GM21515 (cell line): ENCODE measurements at regions not wholly inside any gene's neighbourhood (a gene's known extent, or its start where the extent isn't known, plus 50 kb on each side); places are given as distances from the start of the nearest gene placed in this dataset.
"Not testable (repeated sequence)": the region's sequence is repeated elsewhere in the genome, so short reads cannot be mapped to it uniquely, and the experiment has no call there.

Experiments
- ATAC-seq: cut with Tn5 transposase; IDR thresholded peaks from one replicate; pipeline ENCODE4 v1.9.1; 2021; ENCODE audit not compliant: unreplicated experiment

- no peak for ATAC-seq
Measured at GRCh38 chr4:156553659-156554058, 417.9 kb downstream of the PDGFC start.

DNA sequence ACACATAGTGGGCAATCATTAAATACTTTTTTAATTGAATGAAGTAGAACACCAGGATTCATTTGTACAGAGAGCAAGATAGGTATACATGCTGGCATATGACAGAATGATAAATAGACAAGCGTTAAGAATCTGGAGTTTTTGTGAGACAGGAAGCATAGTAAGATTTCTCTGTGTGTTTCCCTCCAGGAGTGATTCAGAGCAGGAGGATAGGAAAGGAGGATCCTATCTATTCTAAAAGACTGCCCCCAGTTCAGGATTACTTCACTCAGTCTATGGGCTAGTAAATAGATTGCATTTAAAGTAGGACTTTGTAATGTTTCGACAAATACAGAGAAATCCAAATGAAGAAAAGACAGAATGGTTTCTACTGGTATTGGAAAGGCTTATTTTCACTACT lies 423.7 kb downstream of the PDGFC start:
- ATAC-seq = no peak

- no peak for ATAC-seq
Measured at GRCh38 chr4:156547439-156547838, 424.2 kb downstream of the PDGFC start.

- no peak for ATAC-seq
Measured at GRCh38 chr4:156545003-156545785, 426.4 kb downstream of the PDGFC start.

DNA sequence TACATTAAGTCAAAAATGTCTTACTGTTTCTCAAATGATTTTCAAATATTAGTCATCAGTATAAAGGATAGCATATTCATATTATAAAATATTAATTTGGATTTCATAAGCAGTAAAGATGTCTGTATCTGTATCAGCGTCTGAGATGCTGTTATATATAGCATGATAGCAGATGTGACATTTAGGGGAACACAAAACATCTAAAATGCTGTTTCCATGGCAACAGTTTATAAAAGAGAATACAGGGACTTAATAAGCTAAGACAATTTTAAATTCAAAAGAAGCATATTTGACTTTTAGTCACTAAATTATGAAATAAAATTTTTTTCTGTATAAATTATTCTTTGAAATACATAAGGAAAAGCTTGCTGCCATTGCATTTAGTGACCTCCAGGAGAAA lies 432.2 kb downstream of the PDGFC start:
- ATAC-seq = no peak

GRCh38 chr4:156538651-156539257 lies 432.8 kb downstream of the PDGFC start:
- no peak for ATAC-seq

DNA sequence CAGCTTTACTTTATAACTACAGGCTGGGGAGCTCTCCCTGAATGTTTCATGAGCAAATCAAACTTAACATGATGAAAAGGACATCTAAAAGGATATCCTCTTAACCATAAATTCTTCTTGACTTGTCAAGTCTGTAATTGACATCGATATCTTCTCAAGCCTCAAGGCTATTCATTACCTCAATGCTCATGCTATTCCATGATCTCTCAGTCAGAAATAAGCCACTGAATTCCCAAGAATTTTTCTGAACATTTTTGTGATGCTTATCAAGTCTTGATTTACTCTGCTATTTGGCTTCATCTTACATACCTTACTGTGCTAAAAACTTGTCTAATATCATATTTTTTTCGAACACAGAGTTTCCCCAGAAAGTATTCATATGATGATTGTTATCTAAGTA lies 433.4 kb downstream of the PDGFC start:
- no peak for ATAC-seq

GRCh38 chr4:156537286-156537685 lies 434.3 kb downstream of the PDGFC start:
- no peak for ATAC-seq

- no peak for ATAC-seq
Measured at GRCh38 chr4:156536661-156537060, 434.9 kb downstream of the PDGFC start.

GRCh38 chr4:156534205-156534604 lies 437.4 kb downstream of the PDGFC start:
- no peak for ATAC-seq

DNA sequence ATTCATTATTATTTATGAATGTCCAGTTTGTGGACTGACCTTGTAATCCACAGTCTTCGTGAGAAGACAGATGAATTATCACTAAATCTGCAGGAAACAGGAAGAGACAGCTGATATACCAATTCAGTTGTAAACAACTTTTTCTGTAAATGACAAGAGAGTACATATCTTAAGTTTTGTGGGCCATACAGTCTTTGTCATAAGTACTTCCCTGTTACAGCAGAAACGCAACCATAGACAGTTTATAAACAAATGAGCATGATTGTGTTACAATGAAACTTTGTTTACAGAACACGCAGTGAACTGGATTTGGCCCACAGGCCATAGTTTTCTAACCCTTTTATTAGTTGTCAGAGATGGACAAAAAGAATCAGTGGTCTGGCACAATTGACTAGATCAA lies 443.4 kb downstream of the PDGFC start:
- no peak for ATAC-seq

DNA sequence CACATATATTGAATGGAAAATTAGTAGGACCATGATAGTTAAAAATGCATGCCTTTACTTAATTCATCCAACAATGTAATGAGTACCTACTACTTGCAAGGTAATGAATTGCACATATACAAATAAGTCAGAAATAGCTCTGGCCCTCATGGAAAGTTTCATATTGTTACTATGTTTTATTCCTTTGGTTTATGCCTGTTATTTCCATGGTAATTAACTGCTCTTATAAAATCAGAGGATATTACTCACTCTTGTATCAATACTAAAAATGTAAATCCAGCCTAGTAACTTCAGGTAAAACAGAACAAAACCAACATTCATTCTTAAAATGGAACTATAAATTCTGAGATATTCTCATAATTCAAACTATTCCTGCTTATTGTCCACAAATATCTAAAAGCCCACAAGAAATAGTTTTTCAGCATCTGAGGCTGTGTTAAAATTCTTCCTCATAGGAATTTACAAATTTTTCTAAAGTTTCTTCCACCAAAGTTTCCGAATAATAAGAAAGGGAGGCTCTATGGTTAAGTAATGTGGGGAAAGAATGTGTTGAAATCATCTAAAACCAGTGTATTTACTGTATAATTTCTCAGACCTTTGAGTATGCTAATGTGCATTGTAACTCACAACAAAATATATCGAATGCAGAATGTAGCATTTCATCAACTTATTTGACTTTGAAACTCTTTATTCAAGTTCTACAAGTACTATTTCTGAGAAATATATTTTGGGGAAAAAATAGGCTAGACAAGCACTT lies 444.2 kb downstream of the PDGFC start:
- no peak for ATAC-seq

- no peak for ATAC-seq
Measured at GRCh38 chr4:156523991-156524390, 447.6 kb downstream of the PDGFC start.

- ATAC-seq = no peak
Measured at GRCh38 chr4:156523492-156523891, 448.1 kb downstream of the PDGFC start.

GRCh38 chr4:156521631-156522030 lies 450.0 kb downstream of the PDGFC start:
- ATAC-seq = no peak

GRCh38 chr4:156517956-156518355 lies 453.6 kb downstream of the PDGFC start:
- no peak for ATAC-seq

GRCh38 chr4:156517546-156517945 lies 454.1 kb downstream of the PDGFC start:
- ATAC-seq = no peak

- no peak for ATAC-seq
Measured at GRCh38 chr4:156516698-156517097, 454.9 kb downstream of the PDGFC start.

DNA sequence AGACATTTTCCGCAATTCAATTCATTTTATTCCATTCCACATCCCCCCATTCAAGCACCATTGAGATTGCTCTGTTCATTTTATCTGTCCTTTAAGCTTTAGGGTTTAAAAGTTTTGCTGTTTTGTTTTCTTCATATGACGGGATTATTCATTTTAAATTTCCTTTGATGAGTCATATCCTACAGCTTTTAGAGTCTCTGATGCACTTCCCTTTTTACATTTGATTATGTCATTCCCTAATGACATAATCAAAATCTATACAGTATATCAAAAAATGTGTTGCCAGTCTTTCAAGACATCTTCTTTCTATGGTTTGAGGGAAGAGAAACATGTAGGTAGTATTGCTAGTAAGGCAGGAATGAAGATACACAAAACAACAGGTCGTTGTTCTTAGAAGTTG lies 456.3 kb downstream of the PDGFC start:
- ATAC-seq = no peak

DNA sequence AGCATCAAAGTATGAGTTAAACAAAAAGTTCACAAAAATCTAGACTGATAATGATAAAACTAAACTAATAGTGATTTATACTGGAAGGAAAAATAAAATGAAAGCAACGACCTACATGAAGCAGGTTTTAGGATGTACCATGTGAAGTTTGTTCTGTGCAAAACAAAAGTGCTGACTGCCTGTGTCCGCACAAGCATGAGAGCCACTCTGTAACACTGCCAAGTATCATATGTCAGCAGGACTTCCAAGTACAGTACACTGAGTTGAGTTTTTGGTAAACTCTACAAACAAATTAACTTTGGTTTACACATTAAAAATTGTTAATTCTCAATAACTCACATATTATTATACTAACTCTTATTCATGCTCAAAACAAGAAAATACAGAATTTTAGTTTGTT lies 459.0 kb downstream of the PDGFC start:
- ATAC-seq = no peak

- not testable (repeated sequence) for ATAC-seq
Measured at GRCh38 chr4:156509921-156510320, 461.7 kb downstream of the PDGFC start.

DNA sequence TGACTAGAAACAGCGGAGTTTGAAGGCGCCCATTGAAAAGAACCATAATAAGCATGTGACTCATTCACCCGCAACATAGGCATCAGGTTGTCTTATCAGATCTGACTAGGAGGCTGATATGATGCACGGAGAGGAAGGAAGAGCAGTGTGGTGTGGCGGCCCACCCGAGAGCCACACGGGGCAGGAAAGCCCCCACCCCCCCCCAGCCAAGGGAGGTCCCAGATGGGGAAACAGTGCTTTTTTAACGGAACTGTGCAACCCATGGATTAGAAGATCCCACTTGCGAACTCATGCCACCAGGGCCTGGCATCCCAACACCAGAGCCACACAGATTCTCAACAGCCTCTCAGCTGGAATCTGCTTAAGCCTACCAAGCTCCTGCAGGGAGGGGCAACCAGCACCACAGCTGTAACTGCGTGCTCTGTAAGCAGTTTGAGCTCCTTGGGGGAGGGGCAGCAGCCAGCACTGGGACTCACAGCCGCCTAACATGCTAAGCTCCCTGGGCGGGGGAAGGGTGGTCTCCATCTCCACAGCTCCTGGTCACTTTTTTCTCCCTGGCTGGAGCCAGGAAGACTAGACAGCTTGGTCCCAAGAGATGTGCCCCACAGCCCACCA lies 466.2 kb downstream of the PDGFC start:
- no peak for ATAC-seq
